ENCODE measurements at regions not wholly inside any gene's neighbourhood (a gene's known extent, or its start where the extent isn't known, plus 50 kb on each side); places are given as distances from the start of the nearest gene placed in this dataset.

DNA sequence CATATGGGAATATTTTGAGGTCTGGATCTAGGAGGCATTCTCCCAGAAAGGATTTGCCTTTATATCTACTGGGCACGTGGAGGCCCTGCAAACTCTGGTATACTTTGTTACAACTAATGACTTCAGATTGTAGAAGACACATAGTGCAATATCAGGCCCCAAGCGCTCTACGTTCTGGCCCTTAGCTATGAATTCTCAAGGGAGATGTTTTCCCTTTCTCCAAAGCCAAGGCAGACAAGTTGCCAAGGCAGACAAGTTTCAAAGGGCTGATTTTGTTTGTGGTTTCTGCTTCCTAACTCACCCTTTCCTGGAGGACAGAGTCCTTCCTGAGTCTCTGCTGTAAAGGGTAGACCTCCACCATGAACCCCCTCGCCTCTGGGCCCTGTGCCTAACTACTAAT, 99.4 kb upstream of the CTTNBP2 start:
- no peak overlapping the region for H3K4me3 ChIP-seq (ENCODE audit: low read length)
- TF ChIP-seq, protein P1, sequence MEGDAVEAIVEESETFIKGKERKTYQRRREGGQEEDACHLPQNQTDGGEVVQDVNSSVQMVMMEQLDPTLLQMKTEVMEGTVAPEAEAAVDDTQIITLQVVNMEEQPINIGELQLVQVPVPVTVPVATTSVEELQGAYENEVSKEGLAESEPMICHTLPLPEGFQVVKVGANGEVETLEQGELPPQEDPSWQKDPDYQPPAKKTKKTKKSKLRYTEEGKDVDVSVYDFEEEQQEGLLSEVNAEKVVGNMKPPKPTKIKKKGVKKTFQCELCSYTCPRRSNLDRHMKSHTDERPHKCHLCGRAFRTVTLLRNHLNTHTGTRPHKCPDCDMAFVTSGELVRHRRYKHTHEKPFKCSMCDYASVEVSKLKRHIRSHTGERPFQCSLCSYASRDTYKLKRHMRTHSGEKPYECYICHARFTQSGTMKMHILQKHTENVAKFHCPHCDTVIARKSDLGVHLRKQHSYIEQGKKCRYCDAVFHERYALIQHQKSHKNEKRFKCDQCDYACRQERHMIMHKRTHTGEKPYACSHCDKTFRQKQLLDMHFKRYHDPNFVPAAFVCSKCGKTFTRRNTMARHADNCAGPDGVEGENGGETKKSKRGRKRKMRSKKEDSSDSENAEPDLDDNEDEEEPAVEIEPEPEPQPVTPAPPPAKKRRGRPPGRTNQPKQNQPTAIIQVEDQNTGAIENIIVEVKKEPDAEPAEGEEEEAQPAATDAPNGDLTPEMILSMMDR (IDR thresholded peaks at IDR 0.05; ENCODE audit: insufficient read depth, low read depth, low read length, missing control alignments), result no peak
- DNase-seq (ENCODE audit: low read depth), result no peak

DNA sequence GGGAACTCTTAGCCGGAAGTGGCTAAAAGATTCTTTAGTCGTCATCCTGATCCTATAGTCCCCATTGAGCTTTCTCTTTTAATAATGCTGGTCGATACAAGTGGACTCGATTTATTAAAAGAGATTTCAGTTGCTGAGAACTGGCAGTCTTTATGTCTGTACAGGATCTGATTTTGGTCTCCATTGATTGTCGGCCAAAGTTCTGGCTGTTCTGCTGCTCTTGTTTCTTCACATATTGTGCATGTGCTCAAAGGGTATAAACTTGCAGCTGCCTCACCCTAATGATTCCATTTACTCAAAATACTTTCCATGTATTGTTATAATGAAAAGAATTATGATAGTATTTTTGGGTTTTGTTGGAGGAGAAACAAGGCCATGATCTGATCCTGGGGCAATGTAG, 100.7 kb upstream of the CTTNBP2 start:
- TF ChIP-seq, protein P1 (IDR thresholded peaks at IDR 0.05; ENCODE audit: insufficient read depth, low read depth, low read length, missing control alignments), result no peak
- no peak for DNase-seq (ENCODE audit: low read depth)
- no peak overlapping the region for H3K4me3 ChIP-seq (ENCODE audit: low read length)

DNA sequence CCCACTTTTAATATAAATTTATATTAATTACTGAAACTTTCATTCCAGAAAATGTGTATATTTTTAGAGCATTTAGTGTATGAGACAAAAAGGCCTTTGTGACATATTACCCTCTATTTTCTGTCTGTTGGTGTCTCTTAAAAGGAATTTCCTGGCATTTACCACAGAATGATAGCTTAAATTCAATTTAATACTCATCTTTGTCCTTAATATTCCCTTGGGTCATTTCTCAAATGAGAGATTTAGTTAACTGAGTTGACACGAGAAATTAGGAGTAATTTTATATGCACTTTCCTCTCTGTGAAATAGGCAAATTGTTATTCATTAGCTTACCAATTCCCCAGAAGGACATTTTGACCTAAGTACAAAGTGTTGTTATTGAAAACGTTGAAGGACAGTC, 101.7 kb upstream of the CTTNBP2 start:
- DNase-seq (ENCODE audit: low read depth), result no peak
- TF ChIP-seq, protein P1 (IDR thresholded peaks at IDR 0.05; ENCODE audit: insufficient read depth, low read depth, low read length, missing control alignments), result no peak
- no peak overlapping the region for H3K4me3 ChIP-seq (ENCODE audit: low read length)

DNA sequence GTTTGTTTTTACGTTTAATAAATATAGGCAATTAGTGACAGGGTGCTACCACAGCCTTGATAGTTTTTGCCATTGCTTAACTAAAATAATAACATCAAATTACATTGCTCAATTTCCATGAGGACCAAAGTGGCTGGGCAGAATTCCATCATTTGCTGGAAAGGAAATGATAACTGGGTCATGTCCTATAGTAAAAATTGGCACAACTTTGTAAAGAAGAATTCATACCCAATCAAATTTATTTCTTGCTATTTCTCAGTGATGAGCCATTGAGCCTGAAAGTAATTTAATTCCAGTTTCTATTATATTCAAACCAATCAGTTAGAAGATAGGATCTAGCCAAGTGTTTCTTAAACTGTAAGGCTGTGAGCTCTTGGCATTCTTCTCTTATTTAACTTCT, 102.2 kb upstream of the CTTNBP2 start:
- H3K4me3 ChIP-seq (ENCODE audit: low read length), result no peak overlapping the region
- TF ChIP-seq, protein P1 (IDR thresholded peaks at IDR 0.05; ENCODE audit: insufficient read depth, low read depth, low read length, missing control alignments), result no peak
- no peak for DNase-seq (ENCODE audit: low read depth)

DNA sequence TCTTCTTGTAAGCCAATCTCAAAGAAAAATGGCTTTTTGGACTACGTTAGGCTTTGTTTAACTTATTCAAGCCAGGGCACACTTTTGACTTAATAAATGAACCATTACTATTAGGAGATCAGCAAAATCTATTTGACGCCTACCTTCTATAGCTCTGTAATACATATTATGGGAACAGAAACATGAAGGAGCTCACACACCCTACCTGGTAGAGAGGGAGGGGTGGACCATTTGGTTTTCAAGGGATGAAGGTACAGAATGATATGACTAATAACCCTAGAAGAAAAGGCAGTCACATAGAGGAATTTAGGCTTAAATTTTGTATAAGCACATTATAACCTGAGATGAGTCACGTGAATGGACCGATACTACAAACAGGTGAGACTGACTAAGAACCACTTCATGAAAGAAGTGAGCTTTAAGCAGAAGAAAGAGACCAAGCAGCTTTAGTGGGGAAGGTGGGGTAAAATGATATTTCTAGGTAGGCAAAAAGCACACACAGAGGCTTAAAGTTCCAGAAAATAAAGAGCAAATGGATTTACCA, 106.8 kb upstream of the CTTNBP2 start:
- DNase-seq (ENCODE audit: low read depth), result peak; percentile 54
- H3K4me3 ChIP-seq (ENCODE audit: low read length), result no peak overlapping the region
- TF ChIP-seq, protein P1 (IDR thresholded peaks at IDR 0.05; ENCODE audit: insufficient read depth, low read depth, low read length, missing control alignments), result no peak

DNA sequence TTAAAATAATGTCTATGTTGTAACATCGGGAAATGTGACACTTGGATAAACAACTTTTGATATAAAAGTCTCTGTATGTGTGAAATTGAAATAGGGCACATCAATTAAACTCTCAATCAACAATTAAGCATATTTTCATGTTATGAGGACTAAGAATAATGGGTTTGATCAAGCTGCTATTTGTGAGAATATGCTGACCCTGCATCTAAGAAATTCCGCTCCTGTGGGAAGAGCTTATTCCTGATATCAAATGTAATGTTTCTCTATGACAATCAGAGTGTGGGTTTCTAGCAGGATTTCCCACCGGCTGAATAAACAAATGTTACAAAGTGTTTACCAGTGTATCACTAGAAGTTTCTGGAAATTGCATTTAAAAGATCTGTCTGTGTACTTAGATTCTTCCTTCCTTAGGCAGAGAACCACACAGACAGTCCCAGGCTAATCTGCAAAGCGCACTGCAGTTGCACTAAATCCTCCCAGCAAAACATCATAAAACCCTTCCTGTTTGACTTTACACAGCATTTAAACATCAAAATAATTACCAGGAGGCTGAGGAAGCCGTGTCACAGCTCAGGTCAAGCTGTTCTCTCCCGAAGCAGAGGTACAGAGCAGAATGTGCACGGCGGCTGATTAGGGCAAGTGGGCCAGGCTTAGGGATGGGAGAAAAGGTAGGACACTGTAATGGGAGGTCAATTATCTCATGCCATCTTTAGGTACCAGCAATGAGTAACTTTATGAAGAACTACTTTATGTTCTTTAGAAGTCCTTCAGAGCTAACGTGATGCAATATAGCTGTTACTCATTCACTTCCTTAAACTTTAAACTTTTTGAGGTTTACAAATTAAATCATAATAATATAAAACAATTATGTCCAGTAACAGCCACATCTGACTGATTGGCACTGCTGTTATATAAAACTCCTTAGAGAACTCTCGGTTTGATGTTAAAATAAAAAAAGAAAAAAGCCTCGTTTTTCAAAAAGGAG, 109.1 kb upstream of the CTTNBP2 start:
- no peak overlapping the region for H3K4me3 ChIP-seq (ENCODE audit: low read length)
- peak; percentile 26 for DNase-seq (ENCODE audit: low read depth)
- TF ChIP-seq, protein P1 (IDR thresholded peaks at IDR 0.05; ENCODE audit: insufficient read depth, low read depth, low read length, missing control alignments), result no peak
